GM12878 (cell line): ENCODE measurements at regions not wholly inside any gene's neighbourhood (a gene's known extent, or its start where the extent isn't known, plus 50 kb on each side); places are given as distances from the start of the nearest gene placed in this dataset.

Experiments
- ATAC-seq: fragments of 200-7000 bp; cut with Tn5 transposase; 3 replicates; pipeline ENCODE4 v1.9.1; 2020; ENCODE audit warnings: mild to moderate bottlenecking, moderate library complexity
- BruUV-seq: library from RNA; stranded (reverse); fragments of 400-500 nt; replicated peaks from 2 replicates; lab custom pipeline; 2021; lab: Mats Ljungman, UMichigan
- CTCF ChIA-PET: fragments of 300-600 bp; sonication (Branson Sonifier 250); formaldehyde crosslinking; extraction: SDS; loops from one replicate; lab custom pipeline; 2021; ENCODE audit warnings: inconsistent platforms; lab: Yijun Ruan, JAX
- POLR2A ChIA-PET: fragments of 350-600 bp; formaldehyde crosslinking; extraction: SDS; loops from one replicate; lab custom pipeline; 2021; ENCODE audit warnings: inconsistent platforms; lab: Charles Lee
- RAD21 ChIA-PET: fragments of 300-600 bp; sonication (Branson Sonifier 250); formaldehyde crosslinking; loops from one replicate; lab custom pipeline; 2023; ENCODE audit warnings: antibody characterized with exemption; ENCODE audit not compliant: unreplicated experiment; lab: Charles Lee
- SMC1A ChIA-PET: fragments of 300-600 bp; sonication (Branson Sonifier 250); formaldehyde crosslinking; loops from one replicate; lab custom pipeline; 2023; ENCODE audit not compliant: unreplicated experiment, uncharacterized antibody; lab: Charles Lee
- DNase-seq: peaks from one replicate; pipeline ENCODE4 v3.0.0-alpha.2; 2011; ENCODE audit warnings: low read depth, low spot score
- FAIRE-seq: peaks from 3 replicates; lab custom pipeline; 2011; peaks lifted over from hg19 to GRCh38; lab: Jason Lieb, UNC
- H2AFZ ChIP-seq: 2 replicates; pipeline ENCODE4 v1.6.0; 2011; ENCODE audit warnings: low read depth, low read length, control low read depth; ENCODE audit not compliant: control insufficient read depth
- H3K27ac ChIP-seq: 2 replicates; pipeline ENCODE4 v1.5.1; 2011; ENCODE audit warnings: control low read depth; ENCODE audit not compliant: control insufficient read depth, insufficient read depth
- H3K27me3 ChIP-seq, 2 experiments: replicated peaks in 1 of 2; 2 replicates each; pipeline versions ENCODE4 v1.6.0 to v1.6.1; 2011; ENCODE audit warnings: low read length in 1 of 2; ENCODE audit not compliant: control insufficient read depth in 2 of 2, insufficient read depth in 2 of 2
- H3K36me3 ChIP-seq, 2 experiments: 2 replicates each; pipeline ENCODE4 v1.5.1; 2011; ENCODE audit warnings: low read length in 1 of 2; ENCODE audit not compliant: control insufficient read depth in 2 of 2, insufficient read depth in 2 of 2
- H3K4me1 ChIP-seq: 2 replicates; pipeline ENCODE4 v1.6.1; 2011; ENCODE audit warnings: mild to moderate bottlenecking, low read length, moderate library complexity, mixed read lengths; ENCODE audit not compliant: control insufficient read depth, insufficient read depth
- H3K4me2 ChIP-seq: 2 replicates; pipeline ENCODE4 v1.6.0; 2011; ENCODE audit warnings: control low read depth; ENCODE audit not compliant: control insufficient read depth, insufficient read depth
- H3K4me3 ChIP-seq: fragments of 200-600 bp; sonication (generic); 2 replicates; pipeline ENCODE4 v1.5.1; 2016
- H3K79me2 ChIP-seq: 2 replicates; pipeline ENCODE4 v1.6.0; 2011; ENCODE audit warnings: low read length; ENCODE audit not compliant: control insufficient read depth, insufficient read depth
- H3K9ac ChIP-seq: 2 replicates; pipeline ENCODE4 v1.8.0; 2011; ENCODE audit warnings: low read length, control low read depth, mixed read lengths; ENCODE audit not compliant: control insufficient read depth, insufficient read depth
- H3K9me3 ChIP-seq: replicated peaks from 3 replicates; pipeline ENCODE4 v1.5.1; 2011; ENCODE audit warnings: mild to moderate bottlenecking, low read length; ENCODE audit not compliant: control insufficient read depth, insufficient read depth
- H4K20me1 ChIP-seq: 2 replicates; pipeline ENCODE4 v1.6.0; 2011; ENCODE audit not compliant: control insufficient read depth, insufficient read depth
- CBX5 ChIP-seq: sonication (generic); IDR thresholded peaks from 2 replicates; pipeline ENCODE4 v1.6.1; 2016; ENCODE audit warnings: low read depth, moderate library complexity, mild to moderate bottlenecking, inconsistent platforms
- IKZF2 ChIP-seq, 2 experiments: fragments of 450-650 bp; IDR thresholded peaks; 2 replicates each; pipeline ENCODE4 v1.6.1; 2017; ENCODE audit warnings: mild to moderate bottlenecking in 2 of 2, moderate library complexity in 2 of 2
- NFXL1 ChIP-seq: fragments of 450-650 bp; IDR thresholded peaks from 2 replicates; pipeline ENCODE4 v1.6.1; 2017; ENCODE audit warnings: antibody characterized with exemption, mild to moderate bottlenecking, borderline replicate concordance
- SMAD1 ChIP-seq: fragments of 450-650 bp; IDR thresholded peaks from 2 replicates; pipeline ENCODE4 v1.6.1; 2018; ENCODE audit warnings: mild to moderate bottlenecking, low read depth; ENCODE audit not compliant: partially characterized antibody
- SP1 ChIP-seq: IDR thresholded peaks from one replicate; pipeline ENCODE4 v1.6.1; 2011; ENCODE audit warnings: low read depth, low read length
- YY1 ChIP-seq: IDR thresholded peaks from 2 replicates; pipeline ENCODE4 v1.6.1; 2011; ENCODE audit warnings: low read depth, mild to moderate bottlenecking, low read length
- ZBTB11 ChIP-seq: fragments of 450-650 bp; formaldehyde crosslinking; IDR thresholded peaks from 2 replicates; pipeline ENCODE4 v1.5.0; 2022; ENCODE audit warnings: mild to moderate bottlenecking, missing genetic modification characterization
- ZNF274 ChIP-seq: IDR thresholded peaks from one replicate; pipeline ENCODE4 v1.8.0; 2011; ENCODE audit not compliant: insufficient read length, insufficient read depth
- WGBS: methylation state at CpG from one replicate; pipeline ENCODE4 v1.1.6; 2016; ENCODE audit warnings: low lambda C conversion rate; ENCODE audit not compliant: insufficient replicate concordance, insufficient coverage; ENCODE audit errors: missing lambda C conversion rate; 5-methylcytosine and 5-hydroxymethylcytosine counted together
- in situ Hi-C: fragments of 300-500 bp; cut with MboI; formaldehyde crosslinking; loops from 9 replicates; pipeline ENCODE4 v1.14.3; 2018; ENCODE audit warnings: mixed read lengths
- intact Hi-C: fragments of 100-400 bp; cut with micrococcal nuclease; formaldehyde crosslinking; loops from one replicate; pipeline ENCODE4 v1.14.2; 2022; ENCODE audit not compliant: unreplicated experiment

GRCh38 chr22:48885271-48885918 is 942.3 kb downstream of the BRD1 start (continued):
- TF ChIP-seq ZBTB11 = no peak
- no peak for TF ChIP-seq YY1
- TF ChIP-seq IKZF2 (IDR thresholded peaks at IDR 0.05) = no peak

- H3K36me3 ChIP-seq = no peaks in the 10 kb centered on the region
- CTCF ChIA-PET = no interaction called here
- SMC1A ChIA-PET = no interaction called here
- no peak overlapping the region for H3K9ac ChIP-seq
- ATAC-seq (no peak), DNase-seq (no peak), FAIRE-seq (no peak)
- POLR2A ChIA-PET = no interaction called here
- no peaks in the 10 kb centered on the region for H3K27me3 ChIP-seq
- TF ChIP-seq ZNF274 (no peak), SP1 (no peak), CBX5 (no peak), SMAD1 (no peak), NFXL1 (no peak)
- no peaks in the 10 kb centered on the region for H3K79me2 ChIP-seq
- H3K27ac ChIP-seq = no peak overlapping the region
- in situ Hi-C loops (no loop called here), intact Hi-C loops (no loop called here)
- no peaks in the 10 kb centered on the region for H3K4me1 ChIP-seq
- H3K4me3 ChIP-seq = no peak overlapping the region
- no TSS peak for BruUV-seq
- no peak overlapping the region for H2AFZ ChIP-seq
- no peaks in the 10 kb centered on the region for H4K20me1 ChIP-seq
- no peak overlapping the region for H3K4me2 ChIP-seq
- 60% methylated on average over 16 of the region's 16 CpGs for WGBS
- RAD21 ChIA-PET = no interaction called here
- peaks cover 4% of the 10 kb centered on the region; the same call in 2 of the 3 replicates for H3K9me3 ChIP-seq
Measured at GRCh38 chr22:48884786-48885185, 942.9 kb downstream of the BRD1 start.
